CD14-positive monocyte (primary cell): ENCODE measurements at regions not wholly inside any gene's neighbourhood (a gene's known extent, or its start where the extent isn't known, plus 50 kb on each side); places are given as distances from the start of the nearest gene placed in this dataset.

Experiments used
- DNase-seq, 3 donors: peaks; one replicate each; pipeline ENCODE4 v3.0.0-alpha.2; 2011 to 2022
- H2AFZ ChIP-seq: 2 replicates; pipeline ENCODE4 v1.6.0; 2012; ENCODE audit warnings: mild to moderate bottlenecking, low read depth, low read length, inconsistent platforms; ENCODE audit not compliant: insufficient read depth, poor library complexity, severe bottlenecking
- H3K27ac ChIP-seq, 2 donors: 1 replicate in 1 of 2; 2 replicates in 1 of 2; pipeline ENCODE4 v1.5.1; 2012 to 2013; ENCODE audit warnings: low read length in 2 of 2, control low read depth in 1 of 2, inconsistent platforms in 1 of 2, low read depth in 1 of 2, mild to moderate bottlenecking in 1 of 2
- H3K27me3 ChIP-seq, 2 donors: one replicate each; pipeline versions ENCODE4 v1.6.0 to v1.6.1; 2011 to 2013; ENCODE audit warnings: low read length in 2 of 2; ENCODE audit not compliant: control insufficient read depth in 2 of 2, insufficient read depth in 2 of 2
- H3K36me3 ChIP-seq, 2 donors: replicated peaks in 1 of 2; 1 replicate in 1 of 2; 2 replicates in 1 of 2; pipeline versions ENCODE4 v1.5.1 to v1.6.1; 2012 to 2013; ENCODE audit warnings: low read length in 2 of 2, control low read depth in 1 of 2, inconsistent platforms in 1 of 2, mild to moderate bottlenecking in 1 of 2; ENCODE audit not compliant: insufficient read depth in 2 of 2, control insufficient read depth in 1 of 2
- H3K4me1 ChIP-seq, 2 donors: 1 replicate in 1 of 2; 2 replicates in 1 of 2; pipeline versions ENCODE4 v1.5.1 to v1.6.1; 2012 to 2013; ENCODE audit warnings: low read length in 2 of 2, control low read depth in 1 of 2, inconsistent platforms in 1 of 2, mild to moderate bottlenecking in 1 of 2, moderate library complexity in 1 of 2; ENCODE audit not compliant: insufficient read depth in 2 of 2, control insufficient read depth in 1 of 2
- H3K4me2 ChIP-seq: replicated peaks from 2 replicates; pipeline ENCODE3; 2012; ENCODE audit warnings: low read length, moderate library complexity, mild to moderate bottlenecking; ENCODE audit not compliant: poor library complexity, severe bottlenecking; ENCODE audit errors: extremely low read depth
- H3K4me3 ChIP-seq, 3 experiments: fragments of 200-600 bp in 1 of 3; sonication (generic) in 1 of 3; replicated peaks in 1 of 3; 1 replicate in 2 of 3; 2 replicates in 1 of 3; pipeline ENCODE4 v1.5.1; 2011 to 2013; ENCODE audit warnings: low read length in 3 of 3, mild to moderate bottlenecking in 3 of 3, control low read depth in 2 of 3, low read depth in 2 of 3, inconsistent platforms in 1 of 3, moderate library complexity in 1 of 3
- H3K79me2 ChIP-seq: 2 replicates; pipeline ENCODE4 v1.6.0; 2012; ENCODE audit warnings: mild to moderate bottlenecking, control low read depth, inconsistent platforms, low read length, moderate library complexity; ENCODE audit not compliant: insufficient read depth
- H3K9ac ChIP-seq: 2 replicates; pipeline ENCODE4 v1.6.0; 2017; ENCODE audit warnings: low read length, mild to moderate bottlenecking; ENCODE audit not compliant: insufficient read depth, poor library complexity, severe bottlenecking
- H3K9me3 ChIP-seq, 2 donors: replicated peaks in 1 of 2; 1 replicate in 1 of 2; 2 replicates in 1 of 2; pipeline versions ENCODE4 v1.5.1 to v1.6.1; 2012 to 2013; ENCODE audit warnings: low read length in 2 of 2, control low read depth in 1 of 2; ENCODE audit not compliant: control insufficient read depth in 1 of 2, insufficient read depth in 1 of 2
- H4K20me1 ChIP-seq: 2 replicates; pipeline ENCODE4 v1.6.0; 2012; ENCODE audit warnings: mild to moderate bottlenecking, low read length, control low read depth, moderate library complexity; ENCODE audit not compliant: insufficient read depth
- H3K27ac Mint-ChIP-seq, 7 donors: one replicate each; pipeline ENCODE4 v1.8.0; 2020; ENCODE audit warnings: mild to moderate bottlenecking in 7 of 7, mixed read lengths in 7 of 7, moderate library complexity in 6 of 7, inconsistent platforms in 2 of 7
- H3K27me3 Mint-ChIP-seq, 3 donors: one replicate each; pipeline ENCODE4 v1.8.0; 2021 to 2022; ENCODE audit warnings: low read depth in 3 of 3, mild to moderate bottlenecking in 3 of 3, mixed read lengths in 3 of 3, moderate library complexity in 3 of 3, inconsistent platforms in 1 of 3
- H3K36me3 Mint-ChIP-seq, 2 donors: one replicate each; pipeline ENCODE4 v1.8.0; 2020; ENCODE audit warnings: mixed read lengths in 2 of 2, inconsistent platforms in 1 of 2, mild to moderate bottlenecking in 1 of 2
- H3K4me1 Mint-ChIP-seq: one replicate; pipeline ENCODE4 v1.8.0; 2020; ENCODE audit warnings: mild to moderate bottlenecking, mixed read lengths
- H3K4me3 Mint-ChIP-seq, 2 donors: one replicate each; pipeline ENCODE4 v1.8.0; 2020; ENCODE audit warnings: mild to moderate bottlenecking in 2 of 2, mixed read lengths in 2 of 2, moderate library complexity in 1 of 2
- H3K9me3 Mint-ChIP-seq, 7 donors: one replicate each; pipeline ENCODE4 v1.8.0; 2020 to 2022; ENCODE audit warnings: mixed read lengths in 7 of 7, mild to moderate bottlenecking in 6 of 7, moderate library complexity in 6 of 7, inconsistent platforms in 2 of 7
- WGBS: methylation state at CpG from one replicate; pipeline ENCODE4 v1.1.5; 2013; ENCODE audit warnings: missing lambda C conversion rate; ENCODE audit not compliant: insufficient coverage; 5-methylcytosine and 5-hydroxymethylcytosine counted together
- intact Hi-C, 2 donors: fragments of 100-400 bp; cut with micrococcal nuclease; formaldehyde crosslinking; loops; one replicate each; pipeline versions ENCODE4 v1.15.0 to v1.15.1; 2023
- TF ChIP-seq, protein P1 (sequence below): fragments of 200-600 bp; IDR thresholded peaks from one replicate; pipeline ENCODE4 v1.8.0; 2022; ENCODE audit warnings: antibody characterized with exemption, mild to moderate bottlenecking

DNA sequence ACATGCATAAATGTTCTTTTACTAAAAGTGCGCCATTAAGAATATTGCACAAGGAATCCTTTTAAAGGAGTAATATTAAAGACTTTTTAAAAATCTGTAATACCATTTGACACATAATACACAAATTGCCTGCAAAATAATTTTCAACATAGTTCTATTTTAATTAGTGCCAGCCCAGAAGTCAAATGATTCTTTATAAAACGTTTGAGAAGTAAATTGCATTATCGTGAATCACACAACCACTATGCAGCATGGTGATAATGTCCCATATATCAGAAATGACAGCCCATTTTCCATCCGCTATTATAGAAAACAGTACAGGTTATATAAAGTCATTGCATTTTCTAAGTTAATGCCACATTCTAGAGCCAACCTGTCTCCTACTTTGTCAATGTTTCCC lies 324.0 kb downstream of the IPMK start:
- Histone ChIP-seq H3K9ac (no peak overlapping the region), H3K36me3 (no peaks in the 10 kb centered on the region), H4K20me1 (no peaks in the 10 kb centered on the region), H2AFZ (no peak overlapping the region), H3K9me3 (peaks cover 0 to 3% of the 10 kb centered on the region in 2 donors), H3K27ac (no peak overlapping the region), H3K79me2 (no peaks in the 10 kb centered on the region), H3K27me3 (no peaks in the 10 kb centered on the region), H3K4me1 (no peaks in the 10 kb centered on the region), H3K4me2 (no peak overlapping the region), H3K4me3 (no peak overlapping the region)
- intact Hi-C loops, result no loop called here
- no CpG with 5 or more reads among the region's 4 CpGs for WGBS
- Mint-ChIP-seq H3K27ac (no peak overlapping the region), H3K9me3 (peaks cover 0 to 6% (median 2%) of the 10 kb centered on the region in 7 donors), H3K27me3 (peaks cover 0 to 4% (median 0%) of the 10 kb centered on the region in 3 donors), H3K4me3 (no peak overlapping the region), H3K36me3 (no peaks in the 10 kb centered on the region), H3K4me1 (no peaks in the 10 kb centered on the region)
- no peak for DNase-seq
- TF ChIP-seq, protein P1, sequence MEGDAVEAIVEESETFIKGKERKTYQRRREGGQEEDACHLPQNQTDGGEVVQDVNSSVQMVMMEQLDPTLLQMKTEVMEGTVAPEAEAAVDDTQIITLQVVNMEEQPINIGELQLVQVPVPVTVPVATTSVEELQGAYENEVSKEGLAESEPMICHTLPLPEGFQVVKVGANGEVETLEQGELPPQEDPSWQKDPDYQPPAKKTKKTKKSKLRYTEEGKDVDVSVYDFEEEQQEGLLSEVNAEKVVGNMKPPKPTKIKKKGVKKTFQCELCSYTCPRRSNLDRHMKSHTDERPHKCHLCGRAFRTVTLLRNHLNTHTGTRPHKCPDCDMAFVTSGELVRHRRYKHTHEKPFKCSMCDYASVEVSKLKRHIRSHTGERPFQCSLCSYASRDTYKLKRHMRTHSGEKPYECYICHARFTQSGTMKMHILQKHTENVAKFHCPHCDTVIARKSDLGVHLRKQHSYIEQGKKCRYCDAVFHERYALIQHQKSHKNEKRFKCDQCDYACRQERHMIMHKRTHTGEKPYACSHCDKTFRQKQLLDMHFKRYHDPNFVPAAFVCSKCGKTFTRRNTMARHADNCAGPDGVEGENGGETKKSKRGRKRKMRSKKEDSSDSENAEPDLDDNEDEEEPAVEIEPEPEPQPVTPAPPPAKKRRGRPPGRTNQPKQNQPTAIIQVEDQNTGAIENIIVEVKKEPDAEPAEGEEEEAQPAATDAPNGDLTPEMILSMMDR, result no peak

DNA sequence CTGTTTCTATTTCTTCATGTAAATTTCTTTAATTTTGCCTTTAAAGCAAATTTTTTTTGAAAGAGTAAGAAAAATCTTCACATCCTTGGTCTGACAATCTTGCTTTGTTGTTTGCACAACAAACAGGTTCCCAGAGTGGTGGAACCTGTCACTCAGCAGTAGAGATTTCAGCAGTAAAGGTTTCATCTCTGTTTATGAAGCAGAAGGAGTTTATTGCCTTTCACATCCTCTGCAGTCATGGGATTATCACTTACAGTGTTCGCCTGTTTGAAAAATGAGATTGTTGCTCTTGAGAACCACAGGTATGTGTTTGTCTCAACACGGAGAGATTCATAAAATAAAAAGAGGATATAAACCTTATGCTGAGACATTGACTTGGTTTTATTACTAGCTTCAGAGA lies 342.6 kb downstream of the IPMK start:
- H3K27me3 ChIP-seq, result no peaks in the 10 kb centered on the region
- H3K4me3 Mint-ChIP-seq, result no peak overlapping the region
- TF ChIP-seq, protein P1, result no peak
- H2AFZ ChIP-seq, result no peak overlapping the region
- no peaks in the 10 kb centered on the region for H3K4me1 ChIP-seq
- no peaks in the 10 kb centered on the region for H4K20me1 ChIP-seq
- H3K79me2 ChIP-seq, result no peaks in the 10 kb centered on the region
- no peaks in the 10 kb centered on the region for H3K9me3 ChIP-seq
- no peaks in the 10 kb centered on the region for H3K4me1 Mint-ChIP-seq
- DNase-seq, result no peak
- H3K36me3 ChIP-seq, result no peaks in the 10 kb centered on the region
- H3K27me3 Mint-ChIP-seq, result peaks cover 0 to 2% (median 0%) of the 10 kb centered on the region in 3 donors
- peaks cover 0 to 3% (median 2%) of the 10 kb centered on the region in 7 donors for H3K9me3 Mint-ChIP-seq
- H3K9ac ChIP-seq, result no peak overlapping the region
- no peak overlapping the region for H3K27ac Mint-ChIP-seq
- no peak overlapping the region for H3K27ac ChIP-seq
- H3K36me3 Mint-ChIP-seq, result no peaks in the 10 kb centered on the region
- H3K4me3 ChIP-seq, result no peak overlapping the region
- H3K4me2 ChIP-seq, result no peak overlapping the region
- WGBS, result no CpG with 5 or more reads among the region's 2 CpGs
- intact Hi-C loops, result no loop called here
